RCC 7860 (cell line): ENCODE measurements at regions not wholly inside any gene's neighbourhood (a gene's known extent, or its start where the extent isn't known, plus 50 kb on each side); places are given as distances from the start of the nearest gene placed in this dataset.
"Not testable (repeated sequence)": the region's sequence is repeated elsewhere in the genome, so short reads cannot be mapped to it uniquely, and the experiment has no call there.

ENCODE experiments used
- DNase-seq: peaks from one replicate; pipeline ENCODE4 v3.0.0-alpha.2; 2015; ENCODE audit warnings: low spot score
- FAIRE-seq: peaks from 2 replicates; lab custom pipeline; 2012; peaks lifted over from hg19 to GRCh38; lab: Jason Lieb, UNC

DNA sequence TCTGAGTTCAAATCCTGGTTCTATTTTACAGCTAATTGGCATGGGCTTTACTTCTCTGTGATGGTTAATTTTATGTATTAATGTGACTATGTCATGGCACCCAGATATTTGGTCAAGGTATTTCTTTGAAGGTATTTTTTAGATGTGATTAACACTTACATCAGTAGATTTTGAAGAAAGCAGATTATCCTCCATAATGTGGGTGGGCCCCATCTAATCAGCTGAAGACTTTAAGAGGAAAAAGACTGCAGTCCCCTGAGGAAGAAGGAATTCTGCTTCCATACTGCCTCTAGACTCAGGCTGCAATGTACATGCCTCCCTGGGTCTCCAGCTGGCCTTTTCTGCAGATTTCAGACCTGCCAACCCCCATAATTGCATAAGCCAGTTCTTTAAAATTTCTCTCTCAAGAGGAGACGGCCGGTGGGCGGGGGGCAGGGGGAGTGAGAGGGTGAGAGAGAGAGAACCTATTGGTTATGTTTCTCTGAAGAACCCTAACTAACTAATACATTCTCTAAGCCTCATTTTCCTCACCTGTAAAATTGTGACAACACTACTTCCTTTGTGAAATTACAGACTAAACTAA lies 338.2 kb upstream of the PRDM1 start:
- DNase-seq (no peak), FAIRE-seq (no peak)

DNA sequence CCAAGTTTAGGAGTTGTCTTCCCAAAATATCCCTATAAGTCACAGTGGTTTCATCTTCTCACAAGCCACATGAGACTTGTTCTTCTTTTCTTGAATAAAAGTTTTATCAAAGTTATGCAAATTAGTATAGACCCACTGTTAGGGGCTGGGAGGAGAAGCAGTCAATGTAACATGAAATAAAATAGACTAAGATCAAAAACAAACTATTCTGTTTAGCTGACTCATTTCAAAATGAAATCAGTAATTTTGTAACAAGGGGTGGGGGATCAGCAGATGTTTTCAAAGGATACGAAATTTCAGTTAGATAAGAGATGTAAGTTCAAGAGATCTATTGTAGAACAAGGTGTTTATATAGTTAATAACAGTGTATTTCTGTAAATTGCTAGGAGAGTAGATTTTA lies 339.6 kb upstream of the PRDM1 start:
- DNase-seq (no peak), FAIRE-seq (no peak)

DNA sequence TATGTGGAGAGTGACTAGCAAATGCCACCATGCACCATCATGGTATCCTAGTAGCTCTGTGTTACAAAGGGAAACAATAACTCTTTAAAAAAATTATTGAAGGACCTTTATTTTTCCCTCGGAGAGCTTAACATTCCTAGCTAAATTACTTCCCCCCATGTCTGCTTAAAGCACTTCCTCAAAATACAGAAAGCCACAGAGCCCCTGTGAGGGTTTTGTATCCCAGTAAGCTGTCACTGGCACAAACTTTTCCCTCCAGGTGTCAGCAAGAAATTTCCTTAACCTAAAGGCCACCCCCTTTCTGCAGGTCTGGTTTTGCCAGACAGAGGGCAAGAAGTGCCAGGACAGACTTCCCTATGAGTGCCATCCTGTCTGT lies 340.0 kb upstream of the PRDM1 start:
- FAIRE-seq = no peak
- no peak for DNase-seq

DNA sequence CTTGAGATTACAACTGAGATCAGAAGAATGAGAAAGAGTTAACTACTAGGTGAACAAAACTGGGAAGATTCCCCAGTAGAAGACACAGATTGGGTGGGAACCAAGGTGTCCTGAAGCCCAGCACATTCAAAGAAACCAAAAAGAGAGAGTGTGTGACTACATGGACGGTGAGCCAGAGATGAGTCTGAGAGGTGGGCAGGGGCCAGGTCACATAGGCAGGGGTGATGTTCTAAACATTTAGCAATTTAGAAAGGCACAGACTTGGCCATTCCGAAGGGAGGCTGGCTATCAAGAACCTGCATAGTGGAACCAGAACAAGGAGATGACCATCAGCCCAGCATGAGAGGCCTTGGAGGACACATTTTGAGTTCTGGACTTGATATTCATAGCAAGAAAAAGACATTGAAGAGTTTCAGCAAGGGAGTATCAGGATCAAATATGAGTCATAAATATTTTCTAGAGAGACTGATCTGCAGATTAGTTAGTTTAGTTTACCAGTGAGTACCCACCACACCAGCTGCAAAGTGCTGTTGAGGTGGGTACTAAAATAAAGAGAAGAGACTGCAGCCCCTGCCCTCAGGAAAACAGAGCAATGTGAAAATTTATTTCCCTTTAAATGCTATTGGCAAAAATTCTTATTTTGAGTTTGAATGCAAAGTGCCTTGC lies 340.5 kb upstream of the PRDM1 start:
- no peak for FAIRE-seq
- DNase-seq = no peak

DNA sequence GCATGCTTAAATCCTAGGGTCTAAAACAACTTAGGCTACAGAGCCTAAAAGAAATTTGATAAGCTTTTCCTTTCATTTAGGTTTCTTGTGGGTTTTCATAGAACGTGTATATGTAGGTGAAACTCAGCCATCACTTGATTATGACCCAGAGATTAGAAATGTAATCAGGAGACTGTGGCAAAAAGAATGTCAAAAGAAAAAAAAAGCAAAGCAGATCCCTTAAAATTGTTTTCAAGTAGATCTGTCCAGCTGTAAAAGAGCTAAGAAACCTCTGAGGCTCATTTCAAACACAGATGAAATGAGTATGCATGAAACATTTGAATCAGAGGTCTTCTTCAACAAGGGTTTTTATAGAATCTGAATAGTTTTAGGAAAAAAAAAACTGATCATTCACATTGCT lies 341.3 kb upstream of the PRDM1 start:
- FAIRE-seq (no peak), DNase-seq (no peak)

DNA sequence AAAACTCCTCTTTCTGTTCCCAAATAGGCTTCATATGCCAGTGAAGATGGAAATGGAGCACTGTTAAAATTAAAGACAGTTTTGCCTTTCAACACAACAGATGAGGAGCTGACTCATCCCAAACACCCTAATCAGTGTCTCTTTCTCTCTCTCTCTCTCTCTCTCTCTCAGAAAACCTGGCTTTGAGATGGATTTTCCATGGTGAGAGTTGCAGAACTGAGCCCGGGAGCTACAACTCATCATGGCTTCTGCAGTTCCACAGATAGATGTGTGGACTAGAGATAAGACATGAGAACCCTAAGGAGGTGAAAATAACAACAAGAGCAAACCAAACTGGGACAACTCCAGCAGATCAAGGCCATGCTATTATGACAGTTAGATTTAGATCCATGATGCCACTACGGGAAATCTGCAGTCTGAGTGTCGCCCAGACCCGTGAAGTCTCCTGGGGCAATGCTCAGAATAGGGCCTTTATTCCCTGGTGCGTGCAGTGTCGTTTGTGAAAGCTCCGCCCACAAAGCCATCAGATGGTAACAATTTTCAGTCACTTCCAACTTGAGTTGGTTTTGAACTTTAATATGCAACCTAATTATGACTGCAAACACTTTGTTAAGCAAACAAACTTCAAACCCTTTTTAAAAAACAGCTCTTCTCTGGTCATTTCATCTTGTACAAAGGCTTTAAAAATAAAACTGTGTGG lies 338.2 kb upstream of the PREP start:
- DNase-seq = no peak
- FAIRE-seq = no peak

DNA sequence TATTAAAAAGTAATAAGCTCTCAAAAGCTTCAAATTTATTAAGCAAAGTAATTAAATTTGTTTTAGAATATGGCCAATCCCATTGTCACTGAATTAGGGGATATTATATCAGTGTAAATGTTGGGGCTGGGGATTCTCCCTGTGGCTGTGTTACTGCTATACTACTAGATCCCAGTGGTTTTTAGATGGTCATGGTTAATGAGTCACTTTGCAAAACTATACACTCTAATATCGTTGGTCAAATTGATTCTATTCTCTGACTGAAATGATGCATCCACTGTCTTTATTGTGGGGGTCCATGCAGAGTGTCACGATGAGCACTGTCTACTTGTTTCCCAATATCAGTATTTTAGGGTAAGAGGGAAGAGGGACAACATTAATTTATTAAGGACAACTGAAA lies 336.9 kb upstream of the PREP start:
- DNase-seq = no peak
- FAIRE-seq = no peak

DNA sequence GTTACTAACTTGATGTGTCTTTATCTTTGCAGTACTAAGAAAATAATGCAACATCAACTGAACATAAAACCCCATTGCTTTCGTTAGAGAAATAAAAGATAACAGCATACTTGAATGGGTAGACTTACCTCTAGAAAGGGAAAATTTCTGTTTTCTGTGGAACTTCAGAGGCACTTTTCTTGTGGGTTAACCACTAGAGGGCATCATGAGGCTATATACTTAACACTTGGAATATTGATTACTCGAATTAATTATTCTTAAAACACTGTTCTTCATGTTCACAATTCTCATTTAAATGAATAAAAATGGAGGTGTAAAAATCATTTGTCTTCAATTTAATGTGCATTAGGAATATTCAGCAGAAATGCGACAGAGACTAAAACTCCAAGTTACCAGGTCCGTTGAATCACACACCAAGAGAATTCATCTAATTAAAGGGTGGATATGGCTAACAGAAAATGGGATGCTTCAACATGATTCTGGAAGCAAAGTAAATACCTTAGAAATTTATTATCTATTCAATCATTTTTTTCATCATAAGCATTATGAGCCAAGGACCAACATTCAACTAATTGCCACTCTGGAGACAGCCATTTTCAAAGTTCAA lies 330.8 kb upstream of the PREP start:
- peak; percentile 71 for FAIRE-seq
- DNase-seq = no peak

DNA sequence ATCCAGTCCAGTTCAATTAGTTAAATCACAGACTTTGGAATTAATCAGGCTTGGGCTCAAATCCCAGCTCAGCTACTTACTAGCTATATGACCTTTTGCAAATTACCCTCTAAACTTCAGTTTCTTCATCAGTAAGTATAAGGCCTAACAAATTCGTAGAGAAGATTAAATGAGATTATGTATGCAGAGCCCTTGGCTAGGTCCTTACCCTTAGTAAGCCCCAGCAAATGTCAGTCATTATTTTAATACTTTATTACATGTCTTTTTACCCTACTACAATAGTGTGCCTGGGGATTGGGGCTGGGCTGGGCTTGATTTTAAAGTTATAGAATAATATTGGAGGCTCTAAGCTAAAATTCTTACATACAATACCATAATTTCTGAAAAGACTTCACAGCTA lies 326.1 kb upstream of the PREP start:
- no peak for DNase-seq
- FAIRE-seq = no peak

DNA sequence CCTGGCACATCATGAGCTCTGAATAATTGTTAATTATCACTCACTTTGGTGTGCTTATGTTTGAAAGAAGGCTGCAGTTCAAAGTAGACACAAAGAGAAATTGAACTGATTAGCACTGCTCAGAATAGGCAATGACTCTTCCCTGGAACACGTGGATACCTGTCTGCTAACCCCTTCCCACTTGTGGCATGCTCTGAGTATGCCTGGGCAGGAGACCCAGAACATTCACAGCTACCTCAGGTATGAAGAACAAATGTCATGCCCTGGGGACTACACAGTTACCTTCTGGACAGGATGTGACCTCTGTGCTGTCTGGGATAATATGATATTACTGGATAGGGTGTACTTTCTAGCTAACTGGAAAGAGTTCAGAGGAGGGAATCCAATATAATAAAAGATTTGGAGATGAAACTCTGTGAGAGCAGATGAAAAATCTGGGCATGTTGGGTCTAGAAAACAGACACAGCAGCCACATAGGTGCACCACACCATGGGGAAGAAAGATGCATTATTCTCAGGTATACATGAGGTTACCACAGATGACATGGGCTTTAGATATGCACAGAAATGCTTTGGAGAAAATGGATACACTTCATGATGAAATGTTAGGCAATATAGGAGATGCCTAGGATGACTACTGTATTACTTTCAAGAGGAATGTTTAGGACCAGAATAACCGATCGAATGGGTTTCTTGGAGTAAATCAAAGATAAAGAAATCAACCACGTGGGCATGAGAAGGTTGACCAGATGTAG lies 324.2 kb upstream of the PREP start:
- FAIRE-seq (no peak), DNase-seq (no peak)

DNA sequence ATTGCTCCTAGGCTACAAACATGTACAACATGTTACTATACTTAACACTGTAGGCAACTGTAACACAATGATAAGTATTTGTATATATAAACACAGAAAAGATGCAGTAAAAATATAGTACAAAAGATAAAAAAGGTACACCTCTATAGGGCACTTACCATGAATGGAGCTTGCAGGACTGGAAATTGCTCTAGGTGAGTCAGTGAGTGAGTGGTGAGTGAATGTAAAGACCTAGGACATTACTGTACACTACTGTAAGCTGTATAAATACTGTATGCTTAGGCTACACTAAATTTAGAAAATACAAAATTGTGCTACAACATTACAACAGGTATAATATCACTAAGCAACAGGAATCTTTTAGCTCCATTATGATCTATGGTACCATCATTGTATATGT lies 312.0 kb upstream of the PREP start:
- no peak for FAIRE-seq
- DNase-seq = no peak

DNA sequence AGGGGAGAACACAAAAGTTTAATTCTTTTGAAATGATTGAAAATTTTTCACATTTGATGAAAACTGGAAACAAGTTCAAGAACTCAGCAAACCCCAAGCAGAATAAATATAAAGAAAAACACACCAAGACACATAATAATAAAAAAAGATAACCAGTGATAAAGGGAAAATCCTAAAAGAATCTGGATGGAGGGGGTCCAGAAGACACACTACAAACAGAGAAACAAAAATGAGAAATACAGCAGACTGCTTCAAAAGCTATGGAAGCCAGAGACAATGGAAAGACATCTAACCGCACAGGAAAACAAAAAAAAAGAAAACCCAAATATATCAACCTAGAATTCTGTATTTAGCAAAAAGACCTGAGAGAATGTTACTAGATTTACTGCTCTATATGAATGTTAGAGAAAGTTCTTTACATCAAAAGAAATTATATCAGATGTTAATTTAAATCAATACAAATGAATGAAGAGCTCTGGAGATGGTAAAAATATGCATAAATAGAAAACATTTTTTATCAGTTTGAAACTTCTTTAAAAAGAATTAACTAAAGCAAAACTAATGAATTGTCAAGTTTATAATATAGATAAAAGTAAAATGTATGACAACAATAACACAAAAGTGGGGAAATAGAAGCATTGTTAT lies 310.7 kb upstream of the PREP start:
- DNase-seq (no peak), FAIRE-seq (no peak)

DNA sequence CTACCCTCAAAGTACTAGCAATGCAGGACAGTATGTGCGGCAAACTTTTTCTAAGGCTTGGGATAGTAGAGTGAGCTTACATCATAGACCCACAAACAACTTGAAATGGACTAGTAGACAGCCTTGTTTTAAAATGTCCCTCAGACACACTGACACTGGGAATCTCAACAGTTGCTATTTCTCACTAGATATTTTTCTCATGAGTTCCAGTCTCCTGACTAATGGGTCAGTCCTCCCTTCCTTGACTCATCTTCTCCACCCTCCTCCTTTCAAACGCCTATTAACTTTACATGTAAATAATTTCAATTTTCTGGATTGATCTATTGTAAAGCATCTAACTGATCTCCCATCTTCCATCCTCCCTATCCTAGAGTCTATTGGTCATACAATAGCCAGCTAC lies 308.3 kb upstream of the PREP start:
- FAIRE-seq = no peak
- DNase-seq = no peak

DNA sequence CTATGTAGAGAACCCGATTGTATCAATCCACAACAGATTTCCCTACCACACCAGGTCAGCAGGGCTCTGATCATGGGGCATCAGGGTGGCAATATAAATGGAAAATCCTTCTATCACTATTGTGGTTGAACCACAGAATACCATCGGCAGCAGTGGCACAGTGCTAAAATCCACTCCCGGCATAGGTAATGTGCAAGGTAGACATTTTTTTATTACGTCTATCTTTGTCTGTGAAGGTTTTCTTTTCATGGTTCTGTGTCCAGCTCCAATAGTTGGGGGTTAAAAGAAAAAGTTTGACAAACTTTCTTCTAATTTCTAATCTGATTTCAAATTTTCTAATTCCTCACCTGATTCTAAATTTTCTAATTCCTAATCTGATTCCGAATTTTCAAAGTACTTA lies 302.7 kb upstream of the PREP start:
- no peak for DNase-seq
- FAIRE-seq = no peak

DNA sequence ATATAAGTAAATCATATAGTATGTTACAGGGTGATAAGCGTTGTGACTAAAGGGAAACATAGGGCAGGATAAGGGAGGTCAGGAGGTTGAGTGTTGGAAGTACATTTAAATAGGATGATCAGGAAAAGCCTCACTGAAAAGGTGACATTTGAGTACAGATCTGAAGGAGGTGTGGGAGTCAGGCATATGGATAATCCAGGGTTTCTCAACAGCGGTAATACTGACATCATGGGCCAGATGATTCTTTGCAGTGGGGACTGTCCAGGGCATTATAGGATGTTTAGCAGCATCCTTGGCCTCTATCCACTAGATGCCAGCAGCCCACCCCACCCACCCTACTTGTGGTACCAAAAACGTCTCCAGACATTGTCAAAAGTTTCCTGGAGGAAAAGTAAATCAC lies 292.6 kb upstream of the PREP start:
- FAIRE-seq (no peak), DNase-seq (no peak)

DNA sequence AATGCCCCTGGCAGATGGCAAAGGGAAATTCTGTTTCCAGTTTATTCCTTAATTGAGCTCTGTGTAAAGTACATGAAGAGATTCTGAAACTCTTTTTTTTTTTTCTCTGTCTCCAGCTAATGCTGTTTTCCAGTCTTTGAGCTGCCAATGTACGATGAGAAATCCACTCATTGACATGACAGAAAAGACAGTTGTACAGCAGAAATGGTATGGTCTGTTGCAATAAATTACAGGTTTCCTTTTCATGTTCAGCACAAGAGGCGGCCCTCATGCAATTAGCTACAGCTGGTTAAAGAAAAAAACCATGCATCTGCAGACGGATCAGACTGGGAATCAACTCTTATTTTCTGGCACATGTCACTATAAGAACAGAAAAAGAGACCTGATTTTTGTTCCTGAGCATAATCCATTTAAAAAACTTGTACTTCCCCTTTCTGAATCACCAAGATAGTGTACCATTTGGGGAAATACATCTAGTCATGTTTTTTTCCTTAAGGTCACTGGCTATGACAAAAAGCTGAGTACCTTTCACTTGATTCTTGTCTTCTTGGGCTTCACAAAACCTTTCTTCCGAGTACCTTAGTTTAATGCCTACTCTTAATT lies 289.8 kb upstream of the PREP start:
- FAIRE-seq (no peak), DNase-seq (no peak)

DNA sequence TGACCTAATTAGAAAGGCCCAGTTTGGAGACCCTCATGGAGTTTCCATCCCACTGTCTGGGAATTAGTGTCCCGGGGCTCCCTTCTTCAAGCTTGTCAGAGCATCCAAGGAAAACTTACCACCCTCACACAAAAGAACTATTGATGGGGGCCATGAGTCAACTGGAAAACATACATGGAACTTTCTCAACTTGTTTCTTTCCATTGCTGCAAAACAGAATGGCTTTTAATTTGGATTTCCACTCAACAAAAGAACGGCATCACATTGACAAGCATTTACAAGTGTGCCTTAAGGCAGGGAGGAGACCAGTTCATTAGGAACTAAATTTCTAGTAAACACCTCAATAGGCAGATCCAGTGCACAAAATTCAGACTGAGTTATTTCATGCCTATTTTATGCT lies 289.1 kb upstream of the PREP start:
- no peak for FAIRE-seq
- DNase-seq = no peak

DNA sequence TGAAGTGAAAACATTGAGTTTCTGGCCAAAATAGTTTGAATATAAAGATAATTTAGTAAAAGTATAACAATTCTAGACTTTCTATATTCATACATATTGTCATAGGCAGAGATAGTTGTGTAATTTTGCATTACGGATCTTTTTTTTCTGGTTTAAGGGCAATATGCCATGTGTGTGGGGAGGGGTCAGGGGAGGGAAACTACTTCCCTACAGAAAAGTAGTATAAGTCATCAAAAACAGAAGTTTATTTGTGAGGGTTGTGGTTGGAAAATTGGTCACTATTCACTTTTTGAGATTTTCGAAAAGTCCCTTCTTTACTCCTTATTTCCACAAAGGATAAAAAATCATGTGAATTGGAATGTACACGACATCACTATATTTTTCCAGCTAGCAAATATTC lies 288.2 kb upstream of the PREP start:
- DNase-seq (no peak), FAIRE-seq (no peak)

DNA sequence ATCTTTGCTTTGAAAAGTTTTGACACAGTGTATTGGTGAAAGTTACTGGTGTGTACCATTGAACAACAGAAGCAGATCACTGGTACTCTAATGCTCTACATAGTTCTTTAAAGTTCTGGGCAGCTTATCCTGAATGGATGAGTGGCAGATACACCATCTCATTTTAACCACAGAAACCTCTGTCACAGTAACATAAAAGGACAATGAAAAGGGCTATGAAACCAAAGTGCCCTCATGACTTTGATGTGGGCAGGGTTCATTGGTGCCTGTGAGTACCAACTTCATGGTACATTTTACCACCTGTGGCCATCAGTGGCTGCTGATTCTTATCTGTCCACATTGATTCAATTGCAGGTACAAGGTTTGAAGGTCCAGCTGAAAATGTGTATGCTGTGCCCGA lies 285.7 kb upstream of the PREP start:
- DNase-seq (no peak), FAIRE-seq (no peak)

DNA sequence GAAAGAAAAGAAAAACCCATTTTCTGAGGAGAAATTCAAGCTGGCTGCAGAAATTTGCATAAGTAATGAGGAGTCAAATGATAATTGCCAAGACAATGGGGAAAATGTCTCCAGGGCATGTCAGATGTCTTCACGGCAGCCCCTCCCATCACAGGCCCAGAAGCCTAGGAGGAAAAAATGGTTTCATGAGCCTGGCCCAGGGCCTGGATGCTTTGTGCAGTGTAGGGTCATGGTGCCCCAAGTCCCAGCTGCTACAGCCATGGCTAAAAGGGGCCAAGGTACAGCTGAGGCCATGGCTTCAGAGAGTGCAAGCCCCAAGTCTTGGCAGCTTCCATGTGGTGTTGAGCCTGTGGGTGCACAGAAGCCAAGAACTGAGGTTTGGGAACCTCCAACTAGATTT lies 283.9 kb upstream of the PREP start:
- not testable (repeated sequence) for FAIRE-seq, DNase-seq

DNA sequence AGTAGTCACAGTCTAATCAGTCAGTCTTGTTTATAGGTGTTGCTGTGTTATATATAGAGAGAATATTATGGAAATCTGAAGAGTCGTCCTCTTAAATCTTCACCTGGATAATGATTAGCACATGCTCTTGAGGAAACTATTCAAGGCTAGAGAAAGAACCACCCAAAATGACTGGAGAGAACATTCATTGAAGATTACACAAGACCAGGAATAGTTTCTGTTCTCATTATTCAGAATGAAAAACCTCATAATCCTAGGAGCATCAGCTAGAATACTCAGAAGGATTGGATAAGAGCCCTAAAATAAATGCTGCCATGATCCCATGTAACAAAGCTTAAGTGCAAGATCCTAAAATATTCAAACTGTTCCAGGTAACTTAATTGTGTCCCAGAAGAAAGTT lies 278.2 kb upstream of the PREP start:
- DNase-seq = no peak
- FAIRE-seq = no peak
